GM19023 (cell line): ENCODE measurements at regions not wholly inside any gene's neighbourhood (a gene's known extent, or its start where the extent isn't known, plus 50 kb on each side); places are given as distances from the start of the nearest gene placed in this dataset.

ENCODE experiments used
- ATAC-seq: cut with Tn5 transposase; IDR thresholded peaks from one replicate; pipeline ENCODE4 v1.9.1; 2021; ENCODE audit warnings: mild to moderate bottlenecking, moderate library complexity; ENCODE audit not compliant: unreplicated experiment

GRCh38 chr2:101558740-101559525, 84.0 kb upstream of the RFX8 start:
- ATAC-seq = no peak

GRCh38 chr2:101556033-101556459, 81.1 kb upstream of the RFX8 start:
- ATAC-seq = no peak

GRCh38 chr2:101551336-101551888, 76.5 kb upstream of the RFX8 start:
- no peak for ATAC-seq

GRCh38 chr2:101550555-101550954, 75.6 kb upstream of the RFX8 start:
- ATAC-seq = no peak

- ATAC-seq = no peak
Measured at GRCh38 chr2:101549371-101549770, 74.5 kb upstream of the RFX8 start.

- ATAC-seq = no peak
Measured at GRCh38 chr2:101546376-101547058, 71.6 kb upstream of the RFX8 start.

GRCh38 chr2:101545950-101546349, 71.0 kb upstream of the RFX8 start:
- ATAC-seq = no peak

GRCh38 chr2:101540518-101540917, 65.6 kb upstream of the RFX8 start:
- ATAC-seq = no peak

GRCh38 chr2:101538076-101538475, 63.2 kb upstream of the RFX8 start:
- ATAC-seq = no peak

- no peak for ATAC-seq
Measured at GRCh38 chr2:101534149-101534611, 59.3 kb upstream of the RFX8 start.

GRCh38 chr2:101533561-101534148, 58.7 kb upstream of the RFX8 start:
- no peak for ATAC-seq

- ATAC-seq = no peak
Measured at GRCh38 chr2:101528501-101528900, 53.6 kb upstream of the RFX8 start.

- no peak for ATAC-seq
Measured at GRCh38 chr2:101524806-101525430, 50.0 kb upstream of the RFX8 start.
